Fibroblast of mammary gland (primary cell): ENCODE measurements at regions not wholly inside any gene's neighbourhood (a gene's known extent, or its start where the extent isn't known, plus 50 kb on each side); places are given as distances from the start of the nearest gene placed in this dataset.
A peak's percentile ranks its signal among the peaks of the same experiment; 100 is the strongest.

Source experiments
- DNase-seq: peaks from one replicate; pipeline ENCODE4 v3.0.0-alpha.2; 2010; ENCODE audit warnings: low read depth
- H3K4me3 ChIP-seq: 2 replicates; pipeline ENCODE4 v1.5.1; 2011; ENCODE audit warnings: low read depth, mild to moderate bottlenecking, low read length, moderate library complexity; ENCODE audit not compliant: control insufficient read depth
- TF ChIP-seq, protein P1 (sequence below): conservative IDR thresholded peaks from 2 replicates; pipeline ENCODE4 v1.5.1; 2011; ENCODE audit warnings: low read depth, low read length, inconsistent platforms; ENCODE audit not compliant: control insufficient read depth, insufficient read depth

- DNase-seq, result no peak
- no peak overlapping the region for H3K4me3 ChIP-seq
- TF ChIP-seq, protein P1, sequence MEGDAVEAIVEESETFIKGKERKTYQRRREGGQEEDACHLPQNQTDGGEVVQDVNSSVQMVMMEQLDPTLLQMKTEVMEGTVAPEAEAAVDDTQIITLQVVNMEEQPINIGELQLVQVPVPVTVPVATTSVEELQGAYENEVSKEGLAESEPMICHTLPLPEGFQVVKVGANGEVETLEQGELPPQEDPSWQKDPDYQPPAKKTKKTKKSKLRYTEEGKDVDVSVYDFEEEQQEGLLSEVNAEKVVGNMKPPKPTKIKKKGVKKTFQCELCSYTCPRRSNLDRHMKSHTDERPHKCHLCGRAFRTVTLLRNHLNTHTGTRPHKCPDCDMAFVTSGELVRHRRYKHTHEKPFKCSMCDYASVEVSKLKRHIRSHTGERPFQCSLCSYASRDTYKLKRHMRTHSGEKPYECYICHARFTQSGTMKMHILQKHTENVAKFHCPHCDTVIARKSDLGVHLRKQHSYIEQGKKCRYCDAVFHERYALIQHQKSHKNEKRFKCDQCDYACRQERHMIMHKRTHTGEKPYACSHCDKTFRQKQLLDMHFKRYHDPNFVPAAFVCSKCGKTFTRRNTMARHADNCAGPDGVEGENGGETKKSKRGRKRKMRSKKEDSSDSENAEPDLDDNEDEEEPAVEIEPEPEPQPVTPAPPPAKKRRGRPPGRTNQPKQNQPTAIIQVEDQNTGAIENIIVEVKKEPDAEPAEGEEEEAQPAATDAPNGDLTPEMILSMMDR, result no peak
Measured at GRCh38 chr1:168430321-168430720, 113.5 kb downstream of the XCL2 start.

DNA sequence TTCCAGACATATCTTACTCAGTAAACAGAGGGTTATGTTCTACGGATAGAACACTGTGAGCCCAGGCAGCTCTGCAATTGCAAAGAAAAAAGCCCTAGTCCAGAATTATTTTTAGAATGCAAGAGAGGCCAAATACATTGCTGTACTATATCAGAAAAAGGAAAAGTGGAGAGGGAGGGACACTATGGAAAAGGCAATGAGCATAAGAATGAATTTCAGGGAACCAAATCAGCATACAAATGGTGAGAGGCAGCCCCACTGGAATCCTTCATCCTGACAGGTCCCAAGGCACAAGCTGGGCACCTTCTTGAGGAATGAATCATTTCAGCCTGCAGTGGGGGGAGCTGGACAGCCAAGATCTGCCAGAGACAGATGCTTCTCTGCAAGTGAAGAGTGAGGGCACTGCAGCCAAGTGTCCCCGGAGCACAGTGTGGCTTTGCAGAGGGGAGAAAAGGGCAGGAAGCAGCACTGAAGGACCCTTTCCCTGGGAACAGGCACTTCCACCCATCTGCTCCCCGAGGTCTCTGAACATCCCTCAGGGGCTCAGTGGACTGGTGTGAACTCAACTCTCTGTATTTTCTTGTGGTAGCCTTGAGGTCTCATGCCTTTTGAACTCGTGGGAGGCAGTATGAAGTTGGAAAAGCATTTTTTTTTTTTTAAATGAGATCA lies 115.6 kb downstream of the XCL2 start:
- peak; percentile 71 for DNase-seq
- TF ChIP-seq, protein P1, result no peak

DNA sequence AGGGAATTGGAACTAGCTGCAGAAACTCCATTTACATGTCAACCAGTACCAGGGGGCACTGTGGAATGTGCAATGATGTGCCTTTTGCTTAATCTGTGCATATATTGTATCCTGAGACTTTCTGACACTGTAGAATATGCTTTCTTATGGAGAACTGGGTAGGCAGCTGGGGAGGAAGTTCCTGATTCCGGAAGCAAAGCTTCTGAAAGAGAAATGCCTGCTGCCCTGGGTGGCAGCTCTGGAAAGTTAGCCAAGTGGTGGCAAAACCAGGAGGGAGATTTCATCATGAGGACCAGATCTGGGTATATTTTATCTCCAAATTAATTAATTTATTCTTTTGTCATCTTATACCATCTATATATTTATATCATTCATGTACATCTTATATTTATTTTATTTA lies 116.7 kb downstream of the XCL2 start:
- TF ChIP-seq, protein P1, result no peak
- H3K4me3 ChIP-seq, result no peak overlapping the region
- DNase-seq, result no peak

More for the DNA sequence above, 115.6 kb downstream of the XCL2 start:
- no peak overlapping the region for H3K4me3 ChIP-seq

GRCh38 chr1:168424281-168424680 lies 119.5 kb downstream of the XCL2 start:
- no peak overlapping the region for H3K4me3 ChIP-seq
- TF ChIP-seq, protein P1, result no peak
- no peak for DNase-seq

DNA sequence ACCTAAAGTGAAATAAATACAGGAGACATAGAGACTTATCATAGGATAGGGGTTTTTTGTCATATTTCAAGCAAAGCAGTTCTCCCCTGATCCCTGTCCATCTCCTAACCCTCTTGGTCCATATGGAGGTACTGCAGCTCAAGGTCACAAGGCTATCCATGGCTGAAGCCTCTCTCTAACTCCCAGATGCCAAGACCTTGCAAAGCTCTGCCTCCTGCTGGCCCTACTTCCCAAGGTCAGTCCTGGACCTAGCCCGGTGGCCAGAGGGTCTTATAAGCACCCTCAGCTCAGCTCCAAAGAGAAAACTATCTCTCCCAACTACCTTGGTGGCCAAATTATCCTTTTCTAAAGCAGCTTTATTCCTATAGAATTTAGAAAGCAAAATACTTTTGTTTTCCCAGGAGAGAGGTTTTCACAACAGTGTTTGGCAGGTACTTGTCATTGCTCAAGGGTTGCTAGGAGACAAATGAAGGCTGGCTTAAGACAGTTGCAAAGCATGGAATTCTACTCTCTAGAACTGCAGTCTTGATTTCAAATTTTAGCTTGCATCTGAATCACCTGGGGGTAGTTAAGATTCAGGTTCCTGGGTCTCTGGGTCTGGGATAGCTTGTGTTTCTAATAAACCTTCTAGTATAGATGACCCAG lies 121.5 kb downstream of the XCL2 start:
- H3K4me3 ChIP-seq, result no peak overlapping the region
- TF ChIP-seq, protein P1, result no peak
- peak; percentile 48 for DNase-seq

GRCh38 chr1:168421399-168422004 lies 122.3 kb downstream of the XCL2 start:
- TF ChIP-seq, protein P1, result no peak

DNA sequence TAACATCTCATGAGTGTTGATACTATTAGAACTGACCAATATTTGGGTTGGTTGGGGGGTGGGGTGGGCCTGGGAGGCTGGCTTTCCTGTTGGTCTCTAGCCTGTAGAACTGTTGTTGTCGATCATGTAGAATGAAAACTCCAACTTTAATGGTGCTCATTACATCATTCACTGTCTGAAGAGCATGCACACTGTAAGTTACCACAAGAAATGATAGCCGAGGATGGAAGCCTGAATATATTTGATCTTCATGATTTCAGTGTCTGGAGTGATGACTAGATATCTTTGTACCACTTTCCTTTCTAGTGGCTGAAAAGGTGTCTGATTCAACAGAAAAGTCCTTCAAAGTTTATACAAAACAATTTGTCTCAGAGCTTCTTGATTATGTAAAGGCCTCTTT lies 123.6 kb downstream of the XCL2 start:
- H3K4me3 ChIP-seq, result no peak overlapping the region
- TF ChIP-seq, protein P1, result no peak
- DNase-seq, result no peak

More at GRCh38 chr1:168421399-168422004, 122.3 kb downstream of the XCL2 start:
- H3K4me3 ChIP-seq, result no peak overlapping the region
- DNase-seq, result no peak
